ENCODE measurements at regions not wholly inside any gene's neighbourhood (a gene's known extent, or its start where the extent isn't known, plus 50 kb on each side); places are given as distances from the start of the nearest gene placed in this dataset.

- no peak for TF ChIP-seq CTCF (IDR thresholded peaks at IDR 0.05)
- TF ChIP-seq POLR2A (IDR thresholded peaks at IDR 0.05): no peak
These were observed 210.3 kb downstream of the SYK start for GRCh38 chr9:91011891-91012290.
